M059J (cell line): ENCODE measurements at regions not wholly inside any gene's neighbourhood (a gene's known extent, or its start where the extent isn't known, plus 50 kb on each side); places are given as distances from the start of the nearest gene placed in this dataset.
"Not testable (repeated sequence)": the region's sequence is repeated elsewhere in the genome, so short reads cannot be mapped to it uniquely, and the experiment has no call there.

Experiments
- DNase-seq: peaks from one replicate; pipeline ENCODE4 v3.0.0-alpha.2; 2012; ENCODE audit warnings: low read depth

DNA sequence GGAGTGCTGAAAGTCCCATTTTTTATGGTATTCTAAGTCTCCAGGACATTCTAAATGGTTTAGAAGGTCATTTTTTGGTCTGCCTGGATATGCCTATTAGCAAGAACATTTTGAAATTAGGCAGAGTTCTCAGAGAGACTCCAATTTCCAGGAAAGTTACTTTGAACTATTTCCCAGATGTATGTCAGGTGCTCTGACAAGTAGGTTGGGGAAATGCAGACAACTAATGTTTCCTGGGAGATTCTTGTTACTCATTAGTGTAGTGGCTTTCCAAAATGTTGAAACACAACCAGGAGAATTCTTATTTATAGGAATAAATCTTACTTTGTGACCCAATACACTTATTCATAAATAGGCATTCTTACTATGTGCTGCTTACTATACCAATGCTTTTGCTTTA lies 268.4 kb downstream of the ZNF37A start:
- not testable (repeated sequence) for DNase-seq

DNA sequence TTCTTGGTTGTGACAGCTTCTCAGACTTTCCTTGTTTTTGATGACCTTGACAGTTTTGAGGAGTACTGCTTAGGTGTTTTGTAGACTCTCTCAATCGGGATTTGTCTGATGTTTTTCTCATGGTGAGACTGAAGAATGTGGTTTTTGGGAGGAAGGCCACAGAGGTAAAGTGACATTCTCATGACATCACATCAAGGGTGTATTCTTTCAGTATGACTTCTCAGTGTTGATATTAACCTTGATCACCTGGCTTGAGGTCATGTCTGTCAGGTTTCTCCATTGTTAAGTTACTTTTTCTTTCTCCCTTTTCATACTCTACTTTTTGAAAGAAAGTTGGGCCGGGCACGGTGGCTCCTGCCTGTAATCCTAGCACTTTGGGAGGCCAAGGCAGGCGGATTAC lies 269.9 kb downstream of the ZNF37A start:
- not testable (repeated sequence) for DNase-seq

DNA sequence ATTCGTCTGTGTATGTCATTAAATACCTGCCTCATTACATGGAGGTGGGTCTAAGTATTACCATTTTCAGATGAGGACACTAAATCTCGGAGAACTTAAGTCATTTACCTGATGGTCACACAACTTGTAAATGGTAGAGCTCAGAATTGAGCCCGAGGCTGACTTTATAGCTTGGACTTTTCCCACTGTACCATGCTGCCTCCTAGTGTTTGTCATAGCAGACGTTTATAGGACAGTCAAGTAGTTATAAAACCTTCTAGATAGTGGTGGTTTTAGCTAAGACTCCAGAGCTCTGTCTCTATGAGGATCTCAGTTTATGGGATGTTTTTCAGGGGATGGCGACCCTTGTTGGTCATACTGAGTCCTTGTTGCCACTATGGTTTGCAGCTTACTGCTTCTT lies 271.8 kb downstream of the ZNF37A start:
- peak; percentile 0 for DNase-seq

GRCh38 chr10:38383800-38384199 lies 289.7 kb downstream of the ZNF37A start:
- DNase-seq: not testable (repeated sequence)

GRCh38 chr10:38386869-38387268 lies 292.7 kb downstream of the ZNF37A start:
- DNase-seq: not testable (repeated sequence)

DNA sequence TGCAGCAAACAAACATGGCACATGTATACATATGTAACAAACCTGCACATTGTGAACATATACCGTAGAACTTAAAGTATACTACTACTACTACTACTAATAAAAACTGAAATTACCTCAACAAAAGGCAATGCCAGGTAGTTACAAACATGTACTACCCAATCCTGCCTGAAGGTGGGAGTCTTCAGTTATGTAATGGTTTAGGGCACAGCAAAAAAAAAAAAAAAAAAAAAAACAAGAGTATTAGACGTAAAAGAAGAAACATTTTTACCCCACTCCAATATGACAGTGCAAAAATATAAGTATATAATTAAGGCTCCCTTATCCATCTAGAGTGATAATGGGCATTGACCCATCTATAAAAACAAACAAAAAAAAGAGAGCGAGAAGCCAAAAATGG lies 296.6 kb downstream of the ZNF37A start:
- not testable (repeated sequence) for DNase-seq

GRCh38 chr10:38395465-38395864 lies 301.3 kb downstream of the ZNF37A start:
- DNase-seq: not testable (repeated sequence)

DNA sequence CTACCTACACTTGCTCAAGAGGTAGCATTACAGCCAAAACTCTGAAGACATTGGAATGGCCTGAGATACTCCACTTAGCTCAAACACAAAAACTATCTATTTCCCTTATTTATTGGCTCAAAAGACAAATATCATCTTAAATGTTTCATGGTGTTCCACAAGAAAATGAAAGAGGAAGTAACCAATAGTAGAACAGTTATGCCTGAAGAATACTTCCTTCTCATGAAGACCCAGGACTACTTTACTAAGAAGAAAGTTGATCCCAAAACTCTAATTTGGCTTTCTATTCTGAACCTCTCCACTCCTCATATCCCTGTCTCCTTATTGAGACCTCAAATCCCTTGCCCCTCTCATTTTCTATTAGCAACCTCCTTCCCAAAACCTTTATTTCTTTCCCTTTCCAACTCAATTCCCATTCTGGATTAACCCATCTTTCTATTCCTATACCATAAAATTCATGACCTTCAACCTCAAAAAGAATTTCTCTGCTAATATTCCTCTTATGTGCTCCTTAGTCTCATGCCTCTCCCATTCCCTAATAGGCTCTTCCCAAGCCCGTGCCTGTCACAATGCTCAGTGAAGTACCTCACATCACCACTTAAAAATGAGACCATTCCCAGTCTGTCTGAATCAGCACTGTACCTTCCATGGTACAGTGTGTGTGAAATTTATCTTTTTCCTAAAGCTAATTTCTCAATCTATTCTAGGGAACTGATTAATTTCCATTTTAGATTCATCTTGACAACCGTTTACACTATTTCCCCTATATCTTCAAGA lies 302.2 kb downstream of the ZNF37A start:
- DNase-seq: not testable (repeated sequence)

DNA sequence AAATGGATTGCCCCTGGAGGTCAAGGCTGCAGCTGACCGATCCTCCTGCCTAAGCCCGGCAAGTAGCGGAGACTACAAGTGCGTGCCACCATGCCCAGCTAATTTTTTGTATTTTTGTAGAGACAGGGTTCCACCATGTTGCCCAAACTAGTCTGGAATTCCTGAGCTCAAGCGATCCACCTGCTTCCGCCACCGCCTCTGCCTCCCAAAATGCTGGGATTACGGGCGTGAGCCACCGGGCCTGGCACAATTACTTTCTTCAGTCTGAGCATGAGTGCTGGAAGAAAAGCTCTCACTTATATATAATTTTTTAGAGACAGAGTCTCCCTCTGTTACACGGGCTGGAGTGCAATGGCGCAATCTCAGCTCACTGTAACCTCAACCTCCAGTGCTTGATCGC lies 307.4 kb downstream of the ZNF37A start:
- not testable (repeated sequence) for DNase-seq

DNA sequence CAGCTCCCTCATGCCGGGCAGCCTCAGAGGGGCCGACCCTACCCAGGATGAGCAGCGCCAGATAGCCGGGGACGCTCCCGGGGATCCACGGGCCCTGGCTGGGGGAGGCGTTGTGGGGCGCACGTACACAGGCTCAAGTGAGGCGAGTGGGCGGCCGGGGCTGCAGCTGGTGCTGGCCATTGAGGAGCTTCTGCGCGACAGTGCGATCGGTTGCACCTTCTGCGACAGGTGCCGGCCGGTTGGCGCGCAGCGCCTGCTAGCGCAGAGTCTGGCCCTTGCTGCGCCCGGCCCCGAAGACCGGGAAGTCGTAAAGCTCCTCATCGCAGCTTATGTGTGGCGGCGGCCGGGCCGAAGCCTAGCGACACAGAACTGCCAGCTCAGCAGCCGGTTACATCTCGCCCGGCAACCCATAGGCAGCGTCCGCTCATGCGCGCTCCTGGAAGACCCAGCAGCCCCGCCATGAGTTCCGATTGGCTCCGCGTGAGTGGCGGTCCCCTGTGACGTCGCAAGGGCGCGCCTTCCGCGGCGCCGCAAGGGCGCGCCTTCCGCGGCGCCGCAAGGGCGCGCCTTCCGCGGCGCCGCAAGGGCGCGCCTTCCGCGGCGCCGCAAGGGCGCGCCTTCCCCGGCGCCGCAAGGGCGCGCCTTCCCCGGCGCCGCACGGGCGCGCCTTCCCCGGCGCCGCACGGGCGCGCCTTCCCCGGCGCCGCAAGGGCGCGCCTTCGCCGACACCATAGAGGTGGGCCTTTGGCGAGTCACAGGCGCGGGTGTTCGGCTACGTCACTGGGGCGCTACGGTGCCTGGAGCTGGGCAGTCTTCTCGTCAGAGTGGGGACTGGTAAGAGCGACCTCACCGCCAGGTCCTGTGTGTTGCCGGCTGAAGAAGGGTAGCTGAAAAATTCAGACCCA lies 308.6 kb downstream of the ZNF37A start:
- not testable (repeated sequence) for DNase-seq

DNA sequence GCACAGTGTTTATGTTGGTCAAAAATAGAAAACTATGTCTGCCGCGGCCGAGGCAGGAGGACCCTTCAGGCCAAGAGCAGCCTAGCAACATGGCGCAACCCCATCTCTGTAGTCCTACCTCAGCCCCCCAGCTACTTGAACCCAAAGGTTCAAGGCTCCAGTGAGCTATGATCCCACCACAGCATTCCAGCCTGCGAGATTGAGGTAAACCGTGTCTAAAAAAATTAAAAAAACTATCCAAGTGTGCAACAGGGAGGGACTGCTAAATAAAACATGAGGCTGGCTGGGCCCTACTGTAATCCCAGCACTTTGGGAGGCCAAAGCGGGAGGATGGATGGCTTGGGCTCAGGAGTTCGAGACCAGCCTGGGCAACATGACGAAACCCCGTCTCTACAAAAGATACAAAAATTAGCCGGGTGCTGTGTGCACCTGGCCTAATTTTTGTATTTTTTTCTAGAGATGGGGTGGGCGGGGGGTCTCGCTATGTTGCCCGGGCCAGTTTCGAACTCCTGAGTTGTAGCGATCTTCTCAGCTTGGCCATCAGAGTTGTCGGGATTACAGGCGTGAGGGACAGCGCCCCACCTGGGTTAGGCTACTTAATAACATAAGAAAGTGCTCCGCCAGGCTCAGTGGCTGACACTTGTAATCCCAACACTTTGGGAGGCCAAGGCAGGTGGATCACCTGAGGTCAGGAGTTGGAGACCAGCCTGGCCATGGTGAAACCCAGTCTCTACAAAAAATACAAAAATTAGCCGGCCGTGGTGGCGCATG lies 309.4 kb downstream of the ZNF37A start:
- not testable (repeated sequence) for DNase-seq

- DNase-seq: not testable (repeated sequence)
Observed at GRCh38 chr10:38423634-38424033, 329.5 kb downstream of the ZNF37A start.

DNA sequence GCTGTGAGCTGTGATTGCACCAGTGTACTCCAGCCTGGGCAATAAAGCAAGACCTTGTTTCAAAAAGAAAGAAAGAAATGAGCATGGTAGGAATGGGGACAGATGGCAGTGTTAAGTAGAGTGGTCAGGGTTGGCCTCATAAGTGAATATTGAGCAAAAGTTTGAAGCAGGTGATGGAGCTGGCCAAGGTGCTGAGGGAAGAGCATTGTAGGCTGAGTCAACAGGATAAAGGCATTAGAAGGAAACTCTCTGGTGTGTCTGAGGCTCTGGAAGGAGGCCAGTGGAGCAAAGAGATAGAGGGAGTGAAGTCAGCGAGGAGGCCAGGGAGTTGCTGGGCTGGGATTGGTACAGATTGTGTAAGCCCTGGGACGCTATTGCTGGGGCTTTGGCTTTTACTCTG lies 336.1 kb downstream of the ZNF37A start:
- DNase-seq: not testable (repeated sequence)

DNA sequence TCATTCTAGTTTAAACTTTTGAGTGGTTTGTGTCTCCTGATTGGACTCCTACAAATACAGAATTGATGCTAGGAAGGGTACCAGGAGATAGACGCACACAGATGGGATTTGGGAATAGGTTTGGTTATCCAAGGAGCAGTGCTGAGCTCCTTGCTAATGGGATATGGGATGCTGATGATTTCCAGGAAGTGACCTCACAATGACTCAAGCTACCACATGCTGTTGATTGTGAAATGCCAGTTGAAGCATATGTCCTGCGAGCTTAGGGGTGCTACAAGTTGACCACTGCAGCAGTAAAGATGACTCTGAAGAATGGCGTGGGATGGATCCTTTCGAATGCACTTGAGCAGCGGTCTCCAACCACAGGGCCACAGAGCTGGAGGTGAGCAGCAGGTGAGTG lies 343.2 kb downstream of the ZNF37A start:
- not testable (repeated sequence) for DNase-seq

- DNase-seq: not testable (repeated sequence)
Observed at GRCh38 chr10:38448614-38449355, 354.6 kb downstream of the ZNF37A start.

- not testable (repeated sequence) for DNase-seq
Observed at GRCh38 chr10:38449618-38450017, 355.5 kb downstream of the ZNF37A start.

GRCh38 chr10:38450372-38451057 lies 356.4 kb downstream of the ZNF37A start:
- DNase-seq: not testable (repeated sequence)

GRCh38 chr10:38451306-38451967 lies 357.3 kb downstream of the ZNF37A start:
- DNase-seq: not testable (repeated sequence)
